AG09319 (cell line): ENCODE measurements at regions not wholly inside any gene's neighbourhood (a gene's known extent, or its start where the extent isn't known, plus 50 kb on each side); places are given as distances from the start of the nearest gene placed in this dataset.

Experiments used
- DNase-seq: peaks from one replicate; pipeline ENCODE4 v3.0.0-alpha.2; 2010; ENCODE audit warnings: low read depth; ENCODE audit errors: extremely low read depth
- TF ChIP-seq, protein P1 (sequence below): IDR thresholded peaks from 2 replicates; pipeline ENCODE4 v1.5.1; 2011; ENCODE audit warnings: low read depth, mild to moderate bottlenecking, inconsistent platforms, low read length, moderate library complexity

DNA sequence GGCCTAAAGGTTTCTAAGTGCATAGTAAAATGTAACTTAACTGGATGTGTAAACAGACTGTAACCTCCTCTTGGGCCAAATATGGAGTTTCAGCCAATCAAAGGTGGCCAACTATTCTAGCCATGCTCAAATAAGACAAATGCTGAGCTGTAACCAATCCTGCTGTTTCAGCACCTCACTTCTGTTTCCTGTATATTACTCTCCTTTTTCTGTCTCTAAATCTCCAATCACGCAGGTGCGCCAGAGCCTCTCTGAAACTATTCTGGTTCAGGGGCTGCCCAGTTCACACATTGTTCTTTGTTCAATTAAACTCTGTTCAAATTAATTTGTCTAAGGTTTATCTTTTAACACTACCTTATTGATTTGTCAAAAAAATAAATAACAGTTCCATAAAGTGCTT lies 532.7 kb upstream of the DCC start:
- no peak for DNase-seq
- TF ChIP-seq, protein P1, sequence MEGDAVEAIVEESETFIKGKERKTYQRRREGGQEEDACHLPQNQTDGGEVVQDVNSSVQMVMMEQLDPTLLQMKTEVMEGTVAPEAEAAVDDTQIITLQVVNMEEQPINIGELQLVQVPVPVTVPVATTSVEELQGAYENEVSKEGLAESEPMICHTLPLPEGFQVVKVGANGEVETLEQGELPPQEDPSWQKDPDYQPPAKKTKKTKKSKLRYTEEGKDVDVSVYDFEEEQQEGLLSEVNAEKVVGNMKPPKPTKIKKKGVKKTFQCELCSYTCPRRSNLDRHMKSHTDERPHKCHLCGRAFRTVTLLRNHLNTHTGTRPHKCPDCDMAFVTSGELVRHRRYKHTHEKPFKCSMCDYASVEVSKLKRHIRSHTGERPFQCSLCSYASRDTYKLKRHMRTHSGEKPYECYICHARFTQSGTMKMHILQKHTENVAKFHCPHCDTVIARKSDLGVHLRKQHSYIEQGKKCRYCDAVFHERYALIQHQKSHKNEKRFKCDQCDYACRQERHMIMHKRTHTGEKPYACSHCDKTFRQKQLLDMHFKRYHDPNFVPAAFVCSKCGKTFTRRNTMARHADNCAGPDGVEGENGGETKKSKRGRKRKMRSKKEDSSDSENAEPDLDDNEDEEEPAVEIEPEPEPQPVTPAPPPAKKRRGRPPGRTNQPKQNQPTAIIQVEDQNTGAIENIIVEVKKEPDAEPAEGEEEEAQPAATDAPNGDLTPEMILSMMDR, result no peak

DNA sequence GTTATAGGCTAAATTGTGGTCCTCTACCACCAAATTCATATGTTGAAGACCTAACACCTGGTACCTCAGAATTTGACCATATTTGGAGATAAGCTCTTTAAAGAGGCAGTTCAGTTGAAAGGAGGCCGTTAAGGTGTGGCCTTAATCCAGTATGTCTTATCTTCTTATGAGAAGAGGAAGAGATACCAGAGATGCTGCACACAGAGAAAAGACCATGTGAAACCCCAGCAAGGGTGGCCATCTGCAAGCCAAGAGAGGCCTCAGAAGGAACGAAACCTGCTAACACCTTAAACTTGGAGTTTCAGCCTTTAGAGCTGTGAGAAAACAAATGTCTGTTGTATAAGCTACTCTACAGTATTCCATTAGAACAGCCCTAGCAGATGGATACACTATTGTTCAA lies 528.1 kb upstream of the DCC start:
- TF ChIP-seq, protein P1, result no peak

DNA sequence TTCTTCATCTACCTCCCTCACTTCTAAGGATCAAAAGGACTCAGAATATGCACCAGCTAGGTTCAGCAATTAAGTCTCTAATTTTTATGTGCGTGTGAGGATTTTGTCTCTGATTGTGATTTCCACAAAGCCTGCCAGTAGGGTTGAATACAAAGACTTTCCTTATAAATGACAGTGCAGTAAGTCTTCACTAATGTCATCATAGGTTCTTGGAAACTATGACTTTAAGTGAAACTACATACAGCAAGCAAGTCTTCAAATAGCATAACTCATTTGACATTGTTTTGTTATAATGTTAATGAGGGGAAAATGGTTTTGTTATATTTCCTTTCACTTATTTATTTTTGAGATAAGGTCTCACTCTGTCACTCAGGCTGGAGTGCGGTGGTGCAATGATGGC lies 526.3 kb upstream of the DCC start:
- no peak for DNase-seq
- TF ChIP-seq, protein P1, result no peak

More for the DNA sequence above, 528.1 kb upstream of the DCC start:
- DNase-seq, result no peak

DNA sequence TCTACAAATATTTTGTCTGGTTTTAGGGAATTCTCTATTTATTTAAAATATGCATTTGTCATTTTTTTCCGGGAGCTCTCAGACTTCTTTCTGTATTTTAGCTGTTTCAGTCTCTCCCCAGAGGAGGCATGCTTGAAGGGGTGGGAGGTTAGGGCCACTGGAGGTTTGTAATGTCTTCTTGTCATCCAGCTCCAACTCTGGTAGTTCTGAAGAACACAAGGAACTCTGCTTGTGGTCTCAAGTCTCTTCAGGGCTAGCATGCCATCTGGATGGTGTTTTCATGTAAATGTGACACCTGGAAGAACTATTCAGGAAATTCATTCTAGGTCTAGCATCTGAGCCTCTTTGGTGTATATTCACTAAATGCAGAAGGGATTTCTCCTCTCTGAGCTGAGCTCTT lies 518.4 kb upstream of the DCC start:
- TF ChIP-seq, protein P1, result no peak
- DNase-seq, result no peak

DNA sequence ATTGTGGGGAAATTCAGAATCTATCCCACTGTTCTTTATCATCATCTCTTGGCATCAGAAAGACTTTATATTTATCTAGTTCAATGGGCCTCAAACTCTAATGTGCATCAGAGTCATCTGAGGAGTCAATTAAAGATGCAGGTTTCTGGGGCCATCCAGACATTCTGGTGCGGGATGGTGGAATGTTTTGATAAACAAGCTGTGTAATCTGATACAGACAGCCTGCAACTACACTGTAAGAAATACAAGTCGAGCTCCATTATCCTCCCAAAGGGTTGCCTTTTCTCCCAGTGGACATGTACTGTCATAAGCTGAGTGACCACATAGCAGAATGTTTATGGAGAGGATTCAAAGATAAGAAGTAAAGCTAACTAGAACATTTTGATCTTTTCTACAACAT lies 515.3 kb upstream of the DCC start:
- no peak for DNase-seq
- TF ChIP-seq, protein P1, result no peak

DNA sequence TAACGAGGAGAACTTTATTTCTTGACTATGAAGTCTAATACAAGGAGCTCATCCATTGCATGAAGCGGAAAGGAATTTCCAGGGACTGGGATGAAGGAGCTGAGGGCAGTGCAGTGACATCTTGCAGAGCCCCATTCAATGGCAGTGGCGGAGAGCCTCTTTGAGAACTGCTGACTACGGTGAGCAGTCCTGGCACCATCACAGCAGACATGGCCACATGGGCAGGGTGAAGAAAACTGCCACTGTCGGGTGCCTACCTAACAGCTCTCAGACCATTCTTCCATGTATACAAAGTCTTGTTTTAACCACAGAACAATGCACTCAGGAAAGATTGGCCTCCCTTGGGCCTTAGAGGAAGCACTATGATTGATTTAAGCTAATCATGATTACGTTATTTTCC lies 506.1 kb upstream of the DCC start:
- no peak for DNase-seq
- TF ChIP-seq, protein P1, result no peak

DNA sequence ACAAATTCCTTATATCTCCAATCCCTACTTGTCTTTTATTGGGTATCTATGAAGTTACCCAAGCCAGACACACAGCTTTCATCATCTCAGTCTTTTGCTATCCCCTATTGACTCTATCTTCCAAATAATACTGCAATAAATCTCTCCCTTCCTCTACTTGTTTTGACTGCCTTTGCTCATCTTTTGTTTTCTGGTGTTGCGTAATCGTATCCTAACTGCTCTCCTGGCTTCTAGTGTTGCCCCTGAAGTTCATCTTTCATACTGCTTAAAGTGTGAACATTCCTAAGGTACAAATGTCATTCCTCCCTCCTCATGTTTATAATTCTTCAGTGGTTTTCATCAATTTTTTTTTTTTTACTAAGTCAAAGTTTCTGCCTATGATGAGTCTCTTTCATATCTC lies 491.3 kb upstream of the DCC start:
- DNase-seq, result no peak
- TF ChIP-seq, protein P1, result no peak

DNA sequence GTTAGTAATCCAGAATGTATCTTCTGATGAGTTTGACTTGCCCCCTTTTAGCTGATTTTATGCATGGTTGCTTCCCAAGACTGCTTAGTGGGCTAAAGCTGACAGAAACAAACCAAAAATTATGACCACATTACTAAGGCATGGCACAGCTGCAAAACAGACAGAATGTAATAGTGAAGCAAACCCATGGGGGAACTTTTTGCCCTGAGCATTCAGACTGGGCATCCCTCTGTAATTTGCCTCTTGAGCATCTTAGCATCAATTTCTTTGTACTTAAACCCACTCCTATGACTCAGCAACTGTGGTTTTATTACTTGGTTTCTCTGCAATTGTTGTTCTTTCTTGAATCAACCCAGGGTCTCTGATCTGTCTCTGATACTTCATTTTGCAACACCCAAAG lies 487.3 kb upstream of the DCC start:
- TF ChIP-seq, protein P1, result no peak
- no peak for DNase-seq
